Activated T-helper 1 cell treated with anti-CD3 and anti-CD28 coated beads, Interleukin-2, amount 50 U/mL, for 16 hours (primary cell): ENCODE measurements at regions not wholly inside any gene's neighbourhood (a gene's known extent, or its start where the extent isn't known, plus 50 kb on each side); places are given as distances from the start of the nearest gene placed in this dataset.

Experiments used
- DNase-seq, 2 donors: peaks; one replicate each; pipeline ENCODE4 v3.0.0-alpha.2; 2020; ENCODE audit warnings: low read depth in 1 of 2, low spot score in 1 of 2

- DNase-seq = no peak
Measured at GRCh38 chr2:226336283-226336682, 463.3 kb downstream of the IRS1 start.

- no peak for DNase-seq
Measured at GRCh38 chr2:226334981-226335720, 464.5 kb downstream of the IRS1 start.

- no peak for DNase-seq
Measured at GRCh38 chr2:226333388-226333787, 466.2 kb downstream of the IRS1 start.

- no peak for DNase-seq
Measured at GRCh38 chr2:226330206-226330605, 469.4 kb downstream of the IRS1 start.

GRCh38 chr2:226329180-226329579, 470.4 kb downstream of the IRS1 start:
- DNase-seq = no peak

GRCh38 chr2:226327830-226328229, 471.8 kb downstream of the IRS1 start:
- no peak for DNase-seq

GRCh38 chr2:226325526-226325925, 474.1 kb downstream of the IRS1 start:
- no peak for DNase-seq

- DNase-seq = no peak
Measured at GRCh38 chr2:226320076-226320948, 479.3 kb downstream of the IRS1 start.

GRCh38 chr2:226317970-226318369, 481.6 kb downstream of the IRS1 start:
- DNase-seq = no peak

- no peak for DNase-seq
Measured at GRCh38 chr2:226313060-226313459, 486.6 kb downstream of the IRS1 start.

- DNase-seq = no peak
Measured at GRCh38 chr2:226312155-226312554, 487.5 kb downstream of the IRS1 start.

GRCh38 chr2:226310146-226310545, 489.5 kb downstream of the IRS1 start:
- no peak for DNase-seq

- DNase-seq = no peak
Measured at GRCh38 chr2:226308986-226309385, 490.6 kb downstream of the IRS1 start.

GRCh38 chr2:226308323-226308680, 491.3 kb downstream of the IRS1 start:
- no peak for DNase-seq

GRCh38 chr2:226307487-226308322, 491.9 kb downstream of the IRS1 start:
- no peak for DNase-seq

GRCh38 chr2:226306969-226307368, 492.7 kb downstream of the IRS1 start:
- DNase-seq = no peak

GRCh38 chr2:226304308-226304707, 495.3 kb downstream of the IRS1 start:
- DNase-seq = no peak

GRCh38 chr2:226303707-226304106, 495.9 kb downstream of the IRS1 start:
- DNase-seq = no peak

- no peak for DNase-seq
Measured at GRCh38 chr2:226300196-226300886, 499.3 kb downstream of the IRS1 start.

- DNase-seq = no peak
Measured at GRCh38 chr2:226299771-226300170, 499.8 kb downstream of the IRS1 start.

GRCh38 chr2:226295681-226296080, 503.9 kb downstream of the IRS1 start:
- DNase-seq = no peak
